Nucleus accumbens (tissue), 56 donors: ENCODE measurements at regions not wholly inside any gene's neighbourhood (a gene's known extent, or its start where the extent isn't known, plus 50 kb on each side); places are given as distances from the start of the nearest gene placed in this dataset.

Source experiments
- DNase-seq, 56 donors: peaks; one replicate each; lab custom pipeline; 2025; lab: John Stamatoyannopoulos, UW

DNA sequence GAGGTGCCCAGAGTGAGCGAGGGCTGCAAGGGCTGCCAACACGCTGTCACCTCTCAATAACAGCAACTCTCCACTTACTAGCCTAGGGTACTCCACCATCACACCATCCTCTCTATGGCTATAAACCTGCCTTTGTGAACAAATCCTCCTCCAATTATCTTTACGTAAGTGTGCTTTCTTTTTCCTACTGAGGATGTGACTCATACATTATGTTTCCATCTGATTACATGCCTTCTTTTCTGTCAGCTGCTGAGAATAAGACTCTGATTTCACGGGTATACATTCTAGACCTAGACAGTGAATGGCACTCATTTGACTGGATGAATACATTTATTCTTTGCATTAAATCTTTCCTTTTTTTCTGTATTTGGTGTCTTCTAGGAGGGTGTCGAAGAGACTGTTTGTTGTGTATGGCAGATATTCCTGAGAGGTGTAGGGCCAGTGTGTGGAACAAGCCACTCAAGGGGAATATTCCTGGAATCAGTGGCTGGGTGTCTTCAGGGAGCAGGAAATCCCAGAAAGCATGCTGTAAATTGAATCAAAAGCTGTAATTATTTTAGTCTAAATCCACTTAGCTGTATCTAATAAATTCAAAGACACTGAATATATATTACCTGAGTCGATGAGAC is 327.3 kb upstream of the TMTC1 start:
- DNase-seq: no peak

DNA sequence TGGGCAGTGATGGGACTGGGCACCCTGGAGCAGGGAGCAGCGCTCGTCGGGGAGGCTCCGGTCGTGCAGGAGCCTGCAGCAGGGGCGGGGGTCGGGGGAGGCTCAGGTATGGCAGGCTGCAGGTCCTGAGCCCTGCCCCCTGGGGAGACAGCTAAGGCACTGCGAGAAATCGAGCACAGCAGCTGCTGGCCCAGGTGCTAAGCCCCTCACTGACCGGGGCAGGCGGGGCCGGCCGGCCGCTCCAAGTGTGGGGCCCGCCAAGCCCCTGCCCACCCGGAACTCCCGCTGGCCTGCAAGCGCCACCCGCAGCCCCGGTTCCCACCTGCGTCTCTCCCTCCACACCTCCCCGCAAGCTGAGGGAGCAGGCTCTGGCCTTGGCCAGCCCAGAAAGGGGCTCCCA is 326.8 kb upstream of the TMTC1 start:
- no peak for DNase-seq

DNA sequence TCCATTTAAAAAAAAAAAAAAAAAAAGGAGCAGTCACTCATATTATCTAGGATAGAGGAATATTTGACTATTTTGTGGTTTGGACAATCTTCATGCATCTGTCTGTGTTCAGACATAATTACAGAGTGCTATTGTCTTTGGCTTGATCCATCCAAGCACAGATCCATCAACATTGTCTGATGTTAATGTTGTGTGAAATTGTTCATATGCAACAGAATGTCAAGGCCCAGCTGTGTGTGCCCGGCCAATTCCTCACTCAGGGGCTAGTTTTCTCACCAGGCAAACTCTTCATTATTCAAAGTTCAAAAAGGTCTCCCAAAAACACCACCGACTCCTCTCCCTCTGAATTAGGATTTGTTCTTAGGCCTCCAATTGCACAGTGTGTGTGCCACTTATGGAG is 324.9 kb upstream of the TMTC1 start:
- DNase-seq: no peak

DNA sequence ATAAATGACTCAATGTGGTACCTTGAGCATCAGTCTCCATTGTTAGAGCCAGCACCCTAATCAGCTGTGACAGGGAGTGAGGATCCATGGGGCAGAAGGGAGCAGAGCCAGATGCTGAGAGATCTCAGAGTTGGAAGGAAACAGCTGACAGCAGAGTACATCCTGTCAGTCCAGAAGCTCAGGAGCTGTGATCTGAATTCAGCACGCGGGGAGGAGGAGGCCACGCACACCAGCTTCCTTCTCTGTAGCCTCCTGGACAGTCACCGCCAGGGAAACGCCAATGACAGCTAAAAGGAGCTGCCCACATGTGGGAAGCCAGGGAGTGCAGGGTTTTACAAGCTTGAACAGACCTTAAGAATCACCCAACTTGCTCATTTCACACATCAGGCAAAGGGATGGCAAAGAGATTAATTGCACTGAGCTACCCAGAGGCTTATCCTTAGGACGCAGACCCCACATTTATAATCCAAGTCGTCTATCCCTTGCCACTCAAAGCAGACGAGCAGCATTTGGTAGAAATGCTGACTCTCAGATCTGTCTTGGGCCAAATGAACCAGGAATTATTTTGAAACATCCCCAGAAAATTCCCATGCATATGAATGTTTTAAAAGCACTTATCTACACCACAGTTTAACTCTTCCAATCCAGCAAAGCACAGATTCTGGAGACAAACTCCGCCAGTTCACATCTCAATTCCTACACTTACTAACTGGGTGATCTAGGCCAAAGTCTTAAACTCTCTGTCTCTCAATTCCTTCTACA is 322.6 kb upstream of the TMTC1 start:
- DNase-seq: no peak

DNA sequence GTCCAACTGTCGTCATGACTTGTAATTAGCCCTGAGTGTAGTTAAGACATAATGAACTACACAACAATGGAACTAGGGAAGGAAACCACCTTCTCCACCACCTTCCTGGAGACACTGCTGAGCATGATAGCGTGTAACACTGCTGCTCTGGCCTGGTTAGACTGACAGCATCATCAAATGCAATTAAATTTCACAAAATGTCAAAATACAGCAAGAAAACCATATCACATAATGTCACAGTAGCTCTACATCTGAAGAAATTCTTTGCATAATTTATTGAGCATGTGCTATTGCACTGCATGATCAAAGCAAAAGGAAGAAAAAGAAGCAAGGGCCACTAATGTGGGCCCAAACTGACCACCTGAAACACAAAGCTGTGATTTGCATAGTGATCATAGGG is 321.8 kb upstream of the TMTC1 start:
- DNase-seq: no peak

DNA sequence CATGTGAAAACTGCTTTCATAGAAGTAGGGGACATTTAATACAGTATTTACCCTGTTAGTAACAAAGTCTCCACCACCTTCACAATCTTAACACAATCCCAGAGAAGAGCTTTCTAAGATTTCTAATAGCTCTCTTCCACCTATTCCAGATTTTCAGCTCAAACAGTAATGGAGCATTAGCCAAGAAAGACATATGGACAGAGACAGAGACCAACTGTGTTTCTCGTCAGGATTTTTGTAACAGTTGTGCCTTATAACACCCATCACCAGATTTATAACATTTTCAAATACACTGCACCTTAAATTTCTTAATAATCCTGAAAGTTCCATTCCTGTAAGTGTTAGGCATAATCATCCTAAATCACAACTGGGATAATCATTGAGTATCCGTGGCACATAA is 321.2 kb upstream of the TMTC1 start:
- DNase-seq: no peak

DNA sequence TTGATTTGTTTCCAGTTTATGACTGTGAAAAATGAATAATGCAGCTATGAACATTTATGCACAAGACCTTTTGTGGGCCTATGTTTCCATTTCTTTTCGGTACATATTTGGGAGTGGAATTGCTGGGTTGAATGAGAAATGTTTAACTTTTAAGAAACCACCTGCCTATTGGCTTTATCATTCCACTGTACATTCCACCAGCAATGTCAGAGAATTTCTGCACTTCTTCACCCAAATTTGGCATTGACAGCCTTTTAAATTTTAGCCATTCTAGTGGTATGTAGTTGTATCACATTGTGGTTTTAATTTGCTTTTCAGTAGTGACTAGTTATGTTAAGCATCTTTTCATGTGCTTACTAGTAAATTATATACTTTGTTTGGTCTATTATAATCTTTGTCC is 317.0 kb upstream of the TMTC1 start:
- DNase-seq: no peak

DNA sequence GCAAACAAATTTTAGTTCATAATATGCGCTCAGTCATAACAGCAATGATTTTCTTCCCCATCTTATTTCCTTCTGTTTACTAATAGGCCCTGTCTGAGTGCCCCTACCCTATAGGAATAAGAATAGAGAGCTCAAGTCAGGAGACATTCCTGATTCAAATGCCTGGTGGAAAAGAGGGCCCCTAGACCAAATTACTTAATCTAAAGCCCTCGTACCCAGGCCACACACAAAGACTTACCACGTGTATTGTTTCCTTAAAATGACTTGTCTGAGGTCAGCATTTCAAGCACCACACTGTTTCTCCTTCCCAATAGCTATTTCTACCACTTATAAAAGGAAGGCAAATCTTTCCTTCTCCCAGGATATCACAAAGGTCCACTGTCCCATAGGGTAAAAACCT is 314.9 kb upstream of the TMTC1 start:
- DNase-seq: no peak

DNA sequence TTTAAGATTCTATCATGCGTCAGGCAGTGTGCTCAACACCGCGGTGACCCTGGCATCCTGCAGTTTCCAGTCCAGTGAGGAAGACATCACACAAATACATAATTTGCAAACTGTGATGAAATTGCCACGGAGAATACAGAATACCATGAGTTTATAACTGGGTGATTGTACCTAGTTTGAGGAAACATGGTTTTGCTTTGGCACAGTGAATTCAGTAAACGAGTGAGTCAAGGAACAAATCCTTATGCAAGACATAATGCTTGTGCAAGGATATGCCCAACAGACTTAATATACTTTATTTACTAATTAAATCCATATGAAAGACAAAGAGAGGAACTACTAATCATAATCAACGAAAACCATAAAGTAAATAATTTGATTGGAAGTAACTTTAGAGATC is 311.8 kb upstream of the TMTC1 start:
- no peak for DNase-seq

DNA sequence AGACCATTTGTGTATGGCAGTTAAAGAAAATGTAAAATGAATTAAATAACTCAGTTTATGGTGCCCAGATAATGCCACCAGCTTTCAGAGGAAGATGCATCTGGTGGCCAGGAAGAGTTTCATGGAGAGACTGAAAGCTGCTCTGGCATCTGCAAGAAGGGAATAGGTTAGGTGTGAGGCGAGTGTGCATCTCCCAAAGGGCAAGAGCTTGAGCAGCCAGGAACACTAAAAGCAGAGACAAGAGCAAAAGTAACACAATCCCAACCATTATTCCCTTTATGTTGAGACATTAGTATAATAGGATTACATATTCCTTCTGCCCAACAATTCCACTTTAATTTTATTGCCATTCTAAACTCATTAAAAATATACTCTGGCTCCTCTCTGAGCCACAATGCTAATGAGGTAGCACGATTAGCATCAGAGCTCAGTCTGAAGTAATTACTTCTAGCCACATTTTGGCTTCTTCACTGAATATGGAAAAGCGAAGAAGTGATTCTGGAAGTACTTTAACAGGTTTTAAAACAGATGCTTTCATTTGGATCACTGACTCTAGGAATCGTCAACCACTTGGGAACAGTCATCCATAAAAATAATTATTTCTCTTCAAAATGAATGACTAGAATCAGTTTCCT is 309.4 kb upstream of the TMTC1 start:
- no peak for DNase-seq

DNA sequence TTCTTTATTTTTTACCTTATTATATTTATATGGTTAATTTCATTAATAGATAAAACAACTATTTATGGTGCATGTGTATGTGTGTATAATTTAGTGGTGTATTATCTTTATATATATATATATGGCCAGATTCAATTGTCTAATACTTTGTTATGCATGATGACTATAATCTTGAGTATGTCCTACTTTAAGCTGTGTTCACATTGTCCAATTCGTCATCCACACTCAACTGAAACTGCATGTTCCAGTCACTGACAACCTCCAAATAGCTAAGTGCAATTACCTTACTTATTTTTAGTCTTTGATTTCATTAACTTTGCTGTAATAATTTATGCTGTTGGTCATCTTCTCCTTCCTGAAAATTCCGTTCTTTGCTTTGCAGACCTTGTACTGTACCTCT is 306.5 kb upstream of the TMTC1 start:
- no peak for DNase-seq

DNA sequence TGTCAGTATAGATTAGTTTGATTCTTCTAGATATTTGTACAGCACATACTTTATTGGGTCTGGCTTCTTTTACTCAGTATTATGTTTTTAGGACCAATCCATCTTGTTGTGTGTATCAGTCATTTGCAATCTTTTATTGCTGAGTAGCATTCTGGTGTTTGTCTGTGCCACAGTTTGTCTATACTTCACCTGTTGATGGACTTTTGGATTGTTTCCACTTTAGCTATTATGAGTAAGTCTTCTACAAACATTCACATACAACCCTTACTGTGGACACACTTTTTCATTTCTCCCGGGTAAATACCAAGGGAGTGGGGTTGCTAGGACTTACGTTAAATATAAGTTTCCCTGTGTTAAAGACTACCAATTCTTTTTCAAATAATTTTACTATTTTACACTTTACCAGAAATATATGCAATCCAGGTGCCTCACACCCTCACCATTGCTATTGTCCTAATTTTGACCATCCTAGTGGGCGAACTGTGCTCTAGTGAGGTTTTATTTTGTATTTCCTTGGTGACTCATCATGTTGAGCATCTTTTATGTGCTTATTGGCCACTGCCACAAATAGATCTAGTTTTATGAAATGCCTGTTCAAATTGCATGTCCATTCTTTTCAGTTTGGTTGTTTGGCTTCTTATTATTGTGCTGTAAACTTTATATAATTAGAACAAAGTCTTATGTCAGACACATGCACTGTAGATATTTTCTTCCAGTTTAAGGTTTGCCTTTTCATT is 304.7 kb upstream of the TMTC1 start:
- DNase-seq: no peak

DNA sequence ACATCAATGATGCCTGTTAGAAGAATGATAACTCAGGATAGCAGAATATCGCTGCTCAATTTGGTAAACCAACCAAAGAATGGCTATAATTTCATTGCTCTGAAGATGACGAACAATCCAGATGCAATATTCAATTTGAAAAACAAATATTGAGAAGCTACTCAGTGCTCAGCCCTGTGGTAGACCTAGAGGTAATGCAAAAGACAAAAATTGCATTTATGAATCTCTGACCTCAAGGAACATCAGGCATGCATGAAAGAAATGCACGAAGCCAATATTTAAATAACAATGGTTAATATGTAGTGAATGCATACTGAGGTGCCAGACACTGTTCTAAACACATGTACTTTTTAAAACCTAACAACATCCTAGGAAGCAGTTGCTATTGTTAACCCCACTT is 298.6 kb upstream of the TMTC1 start:
- DNase-seq: no peak

DNA sequence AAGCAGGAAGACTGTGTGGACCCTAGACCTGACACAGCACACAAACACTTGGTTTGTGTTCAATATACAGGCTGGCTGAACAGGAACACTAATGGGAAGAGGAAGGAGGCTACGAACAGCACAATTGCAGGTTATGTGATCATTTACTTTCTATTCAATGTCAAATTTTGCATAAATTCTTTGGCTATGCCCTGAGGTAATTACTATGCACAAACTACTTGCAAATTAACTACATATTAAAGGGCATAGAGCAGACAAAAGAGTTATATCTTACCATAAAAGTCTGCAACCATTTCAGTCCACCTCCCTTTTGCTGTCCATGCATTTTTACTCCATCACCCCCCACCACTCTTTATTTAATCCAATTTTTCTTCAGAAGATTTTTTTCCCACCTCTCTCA is 291.2 kb upstream of the TMTC1 start:
- DNase-seq: no peak

DNA sequence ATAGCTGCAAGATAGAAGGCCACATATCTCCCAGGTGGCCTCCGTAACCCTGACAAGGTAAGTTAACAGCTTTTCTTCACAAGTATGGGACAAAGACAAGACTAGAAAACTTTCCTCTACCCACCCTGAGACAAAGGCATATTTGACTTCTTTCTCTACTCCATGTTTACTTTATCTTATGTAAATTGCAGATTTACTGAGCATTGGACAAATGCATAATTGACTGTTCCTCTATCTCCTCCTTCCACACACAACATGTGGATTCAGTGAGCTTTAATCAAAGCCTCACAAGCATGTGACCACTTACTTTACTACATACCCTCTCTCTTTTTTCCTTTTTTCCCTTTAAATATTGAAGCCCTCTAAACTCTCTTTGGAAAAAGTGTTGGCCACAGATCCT is 289.1 kb upstream of the TMTC1 start:
- DNase-seq: no peak

DNA sequence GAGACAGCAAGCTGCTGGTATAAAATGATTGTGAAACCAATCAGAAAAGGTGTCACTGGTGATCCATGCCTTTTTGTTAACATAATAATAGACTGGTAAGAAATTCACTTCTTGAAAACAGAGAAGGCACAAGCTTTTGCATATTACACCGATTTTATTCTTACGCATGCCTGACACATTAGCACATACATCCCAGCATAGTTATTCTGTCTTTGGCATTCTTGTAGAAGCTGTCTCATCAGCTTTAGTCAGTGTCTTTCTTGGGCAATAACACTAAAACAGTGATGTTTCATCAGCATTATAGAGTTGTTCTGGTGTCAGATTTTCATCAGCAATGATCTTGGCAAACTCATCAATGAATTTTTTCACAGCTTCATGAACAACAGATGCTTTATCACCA is 283.4 kb upstream of the TMTC1 start:
- DNase-seq: no peak

DNA sequence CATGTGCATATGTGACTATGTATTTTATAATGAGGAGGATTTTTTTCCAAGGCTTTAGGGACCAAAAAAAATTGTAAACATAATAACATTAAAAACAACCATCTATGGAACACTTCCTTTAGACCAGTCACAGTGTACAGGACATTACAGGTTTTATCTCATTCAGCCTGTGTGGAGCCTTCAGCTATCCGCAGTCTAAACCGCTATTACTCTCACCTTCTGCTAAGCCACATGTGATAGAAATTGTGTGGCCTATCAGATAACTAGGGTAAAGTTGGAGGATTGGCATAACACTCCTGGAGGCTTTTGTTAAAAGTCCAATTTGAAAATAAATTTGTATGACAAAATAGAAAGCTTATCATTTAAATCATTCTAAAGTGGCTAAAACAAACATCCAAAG is 281.2 kb upstream of the TMTC1 start:
- no peak for DNase-seq

DNA sequence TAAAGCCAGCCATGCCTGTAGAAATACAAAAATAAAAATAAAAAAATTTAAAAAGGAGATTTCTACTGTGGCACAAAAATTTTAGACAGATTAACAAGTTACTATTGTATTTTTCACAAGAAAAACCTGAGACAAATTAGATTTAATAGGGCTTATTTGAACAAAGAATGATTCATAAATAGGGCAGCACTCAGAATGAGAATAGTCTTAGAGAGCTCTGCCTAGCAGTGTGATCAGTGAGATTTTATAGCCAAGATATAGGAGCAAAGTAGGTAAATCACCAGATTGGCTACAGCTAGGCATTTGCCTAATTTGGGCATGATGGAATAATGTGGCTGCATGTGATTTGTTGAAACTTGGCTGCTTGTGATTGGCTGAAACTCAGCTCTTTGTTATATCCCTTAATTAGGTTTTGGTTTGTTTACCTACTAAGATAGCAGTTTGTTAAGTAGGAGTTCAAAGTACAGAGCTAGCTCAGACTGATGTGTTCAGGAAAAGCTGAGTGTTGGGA is 279.7 kb upstream of the TMTC1 start:
- no peak for DNase-seq

DNA sequence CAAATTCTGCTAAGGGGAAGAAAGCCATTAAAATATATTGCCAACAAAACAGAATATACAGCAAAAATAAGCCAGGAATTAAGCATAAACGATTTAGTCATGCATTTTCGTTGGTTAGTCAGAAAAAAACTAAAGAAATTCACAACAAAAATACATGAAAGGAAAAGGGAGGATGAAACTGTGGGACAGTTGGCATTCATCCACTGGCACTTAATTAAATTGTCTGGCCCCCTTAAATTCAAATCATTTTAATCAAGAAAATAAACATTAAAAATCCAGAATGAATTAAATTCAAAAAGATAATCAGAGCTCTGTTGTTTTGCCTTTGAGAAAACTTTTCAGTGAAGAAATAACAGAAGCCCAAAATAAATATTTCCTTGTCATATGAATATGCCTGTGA is 264.6 kb upstream of the TMTC1 start:
- DNase-seq: no peak

DNA sequence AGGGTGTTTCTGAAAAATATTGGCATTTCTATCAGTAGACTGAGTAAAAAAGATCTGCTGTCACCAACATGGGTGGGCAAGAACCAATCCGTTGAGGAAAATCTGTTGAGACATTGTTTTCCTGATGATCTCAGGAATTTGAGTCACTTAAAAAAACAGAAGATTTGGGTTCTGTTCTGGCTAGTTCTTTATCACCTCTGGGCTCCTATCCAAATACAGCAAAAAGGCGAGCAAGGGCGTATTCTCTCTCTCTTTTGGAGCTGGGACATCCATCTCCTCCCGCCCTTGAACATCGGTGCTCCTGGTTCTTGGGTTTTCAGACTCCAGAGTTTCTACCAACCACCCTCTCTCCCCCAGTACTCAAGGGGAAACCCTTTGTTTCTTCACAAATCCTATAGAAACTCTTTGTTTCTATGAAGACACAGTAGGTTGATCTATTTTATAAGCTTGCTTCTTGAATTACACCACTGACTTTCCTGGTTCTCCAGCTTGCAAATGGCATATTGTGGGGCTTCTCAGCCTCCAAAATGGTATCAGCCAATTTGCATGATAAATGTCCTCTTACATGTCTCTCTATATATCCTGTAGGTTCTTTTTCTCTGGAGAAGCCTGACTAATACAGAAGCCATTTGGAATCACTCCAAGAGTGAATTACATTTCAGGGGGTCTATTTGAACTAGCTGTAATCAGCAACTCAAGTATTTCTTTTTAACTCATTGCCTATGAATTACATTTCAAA is 263.9 kb upstream of the TMTC1 start:
- no peak for DNase-seq

DNA sequence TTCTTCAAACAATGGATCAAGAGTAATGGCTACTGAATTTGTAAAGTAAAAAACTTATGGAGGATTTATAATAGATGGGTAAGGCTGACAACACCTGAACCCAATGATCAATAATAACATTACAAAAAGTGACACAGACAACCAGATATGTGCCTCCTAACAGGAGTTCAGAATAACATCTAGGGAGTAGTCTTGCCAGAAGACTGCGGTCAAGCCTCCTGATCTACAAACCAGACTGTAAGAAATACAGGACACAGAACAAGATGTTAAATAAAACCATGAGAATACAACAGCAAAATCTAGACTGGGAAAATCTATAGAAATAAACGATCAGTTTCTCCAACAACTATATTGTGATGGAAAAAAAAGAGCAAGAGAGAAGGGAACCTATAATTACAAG is 262.6 kb upstream of the TMTC1 start:
- DNase-seq: no peak
